ENCODE measurements at regions not wholly inside any gene's neighbourhood (a gene's known extent, or its start where the extent isn't known, plus 50 kb on each side); places are given as distances from the start of the nearest gene placed in this dataset.

GRCh38 chr10:10520491-10521385 is 496.9 kb upstream of the CELF2 start:
- Histone ChIP-seq H3K4me3 (no peak overlapping the region), H3K27ac (no peak overlapping the region), H3K36me3 (no peaks in the 10 kb centered on the region), H3K27me3 (no peaks in the 10 kb centered on the region), H3K9me3 (no peaks in the 10 kb centered on the region), H3K4me1 (no peaks in the 10 kb centered on the region)
- intact Hi-C loops (cut with DNase I), result no loop called here
- DNase-seq (ENCODE audit: extremely low spot score in 2 of 2), result no peak
- TF ChIP-seq CTCF (IDR thresholded peaks at IDR 0.05) (no peak), POLR2AphosphoS5 (IDR thresholded peaks at IDR 0.05; ENCODE audit: insufficient read depth in 1 of 2, low read depth in 1 of 2) (no peak), POLR2A (IDR thresholded peaks at IDR 0.05) (no peak)

GRCh38 chr10:10526846-10527245 is 490.8 kb upstream of the CELF2 start:
- intact Hi-C loops (cut with DNase I), result no loop called here
- Histone ChIP-seq H3K27me3 (no peaks in the 10 kb centered on the region), H3K4me1 (no peaks in the 10 kb centered on the region), H3K27ac (no peak overlapping the region), H3K4me3 (no peak overlapping the region), H3K36me3 (no peaks in the 10 kb centered on the region), H3K9me3 (no peaks in the 10 kb centered on the region)
- no peak for DNase-seq (ENCODE audit: extremely low spot score in 2 of 2)
- TF ChIP-seq POLR2A (IDR thresholded peaks at IDR 0.05) (no peak), POLR2AphosphoS5 (IDR thresholded peaks at IDR 0.05; ENCODE audit: insufficient read depth in 1 of 2, low read depth in 1 of 2) (no peak), CTCF (IDR thresholded peaks at IDR 0.05) (no peak)

- intact Hi-C loops (cut with DNase I), result no loop called here
- no peaks in the 10 kb centered on the region for H3K4me1 ChIP-seq
- no peaks in the 10 kb centered on the region for H3K9me3 ChIP-seq
- H3K36me3 ChIP-seq, result no peaks in the 10 kb centered on the region
- no peak overlapping the region for H3K4me3 ChIP-seq
- H3K27me3 ChIP-seq, result no peaks in the 10 kb centered on the region
- no peak for DNase-seq (ENCODE audit: extremely low spot score in 2 of 2)
- TF ChIP-seq POLR2A (IDR thresholded peaks at IDR 0.05), result no peak
- TF ChIP-seq CTCF (IDR thresholded peaks at IDR 0.05), result no peak
- no peak for TF ChIP-seq POLR2AphosphoS5 (IDR thresholded peaks at IDR 0.05; ENCODE audit: insufficient read depth in 1 of 2, low read depth in 1 of 2)
- no peak overlapping the region for H3K27ac ChIP-seq
Observed at GRCh38 chr10:10527861-10528562, 489.7 kb upstream of the CELF2 start.

- Histone ChIP-seq H3K4me1 (no peaks in the 10 kb centered on the region), H3K27me3 (no peaks in the 10 kb centered on the region), H3K9me3 (no peaks in the 10 kb centered on the region), H3K36me3 (no peaks in the 10 kb centered on the region), H3K27ac (no peak overlapping the region), H3K4me3 (no peak overlapping the region)
- intact Hi-C loops (cut with DNase I), result no loop called here
- TF ChIP-seq CTCF (IDR thresholded peaks at IDR 0.05), result no peak
- TF ChIP-seq POLR2A (IDR thresholded peaks at IDR 0.05), result no peak
- no peak for TF ChIP-seq POLR2AphosphoS5 (IDR thresholded peaks at IDR 0.05; ENCODE audit: insufficient read depth in 1 of 2, low read depth in 1 of 2)
- no peak for DNase-seq (ENCODE audit: extremely low spot score in 2 of 2)
Observed at GRCh38 chr10:10528563-10528910, 489.1 kb upstream of the CELF2 start.

- TF ChIP-seq CTCF (IDR thresholded peaks at IDR 0.05), result no peak
- TF ChIP-seq POLR2A (IDR thresholded peaks at IDR 0.05), result no peak
- no peak for TF ChIP-seq POLR2AphosphoS5 (IDR thresholded peaks at IDR 0.05; ENCODE audit: insufficient read depth in 1 of 2, low read depth in 1 of 2)
- H3K4me1 ChIP-seq, result no peaks in the 10 kb centered on the region
- H3K4me3 ChIP-seq, result no peak overlapping the region
- DNase-seq (ENCODE audit: extremely low spot score in 2 of 2), result no peak
- no peak overlapping the region for H3K27ac ChIP-seq
- H3K9me3 ChIP-seq, result no peaks in the 10 kb centered on the region
- H3K36me3 ChIP-seq, result no peaks in the 10 kb centered on the region
- intact Hi-C loops (cut with DNase I), result no loop called here
- no peaks in the 10 kb centered on the region for H3K27me3 ChIP-seq
Observed at GRCh38 chr10:10530313-10530712, 487.4 kb upstream of the CELF2 start.
